ENCODE measurements at regions not wholly inside any gene's neighbourhood (a gene's known extent, or its start where the extent isn't known, plus 50 kb on each side); places are given as distances from the start of the nearest gene placed in this dataset.

DNA sequence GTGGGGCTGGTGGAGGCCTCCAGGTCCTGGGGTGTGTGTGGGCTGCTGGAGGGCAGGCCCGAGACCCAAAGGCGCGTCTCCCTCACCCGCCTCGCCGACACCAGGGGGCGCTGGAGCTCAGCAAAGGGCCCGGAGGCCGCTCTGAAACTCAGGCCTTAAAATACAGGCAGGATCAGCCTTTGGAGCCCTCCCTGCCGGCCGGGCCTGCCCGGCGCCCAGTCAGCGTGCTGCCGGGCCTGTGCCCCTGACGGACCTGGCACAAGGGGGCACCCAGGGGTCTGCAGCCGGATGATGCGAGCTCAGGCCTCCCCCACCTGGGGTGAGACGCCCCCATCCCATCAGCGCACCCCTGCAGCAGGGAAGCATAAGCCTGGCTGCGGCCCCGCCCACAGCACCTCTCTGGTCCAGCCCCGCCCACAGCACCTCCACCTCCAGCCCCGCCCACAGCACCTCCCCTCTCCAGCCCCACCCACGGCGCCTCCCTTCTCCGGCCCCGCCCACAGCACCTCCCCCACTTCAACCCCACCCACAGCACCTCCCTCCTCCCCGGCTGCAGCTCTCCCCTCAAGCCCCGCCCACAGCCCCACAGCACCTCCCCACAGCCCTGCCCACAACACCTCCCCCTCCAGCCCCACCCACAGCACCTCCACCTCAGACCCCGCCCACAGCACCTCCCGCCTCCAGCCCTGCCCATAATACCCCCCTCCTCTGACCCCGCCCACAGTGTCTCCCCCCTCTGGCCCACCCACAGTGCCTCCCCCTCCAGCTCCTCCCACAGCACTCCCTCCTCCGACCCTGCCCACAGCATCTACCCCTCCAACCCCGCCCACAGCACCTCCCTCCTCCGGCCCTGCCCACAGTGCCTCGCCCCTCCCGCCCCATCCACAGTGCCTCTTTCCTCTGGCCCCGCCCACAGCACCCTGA is 92.8 kb upstream of the OTOS start:
- Histone ChIP-seq H3K27me3 (ENCODE audit: control insufficient read depth, insufficient read depth, low read length) (no peaks in the 10 kb centered on the region), H3K9me3 (ENCODE audit: control insufficient read depth, insufficient read depth, low read length) (no peaks in the 10 kb centered on the region), H3K4me3 (ENCODE audit: low read length) (peak overlapping the region; percentile 74; the same call in 1 of the 2 replicates), H3K36me3 (ENCODE audit: control insufficient read depth, insufficient read depth, low read length) (no peaks in the 10 kb centered on the region), H3K4me1 (ENCODE audit: control insufficient read depth, insufficient read depth, low read length) (peaks cover 3% of the 10 kb centered on the region; the same call in 1 of the 2 replicates), H3K27ac (ENCODE audit: low read length) (no peak overlapping the region)
- peak; percentile 78 for DNase-seq (ENCODE audit: low read depth, low spot score)
- WGBS (ENCODE audit: insufficient coverage, insufficient read length): no CpG with 5 or more reads among the region's 39 CpGs

DNA sequence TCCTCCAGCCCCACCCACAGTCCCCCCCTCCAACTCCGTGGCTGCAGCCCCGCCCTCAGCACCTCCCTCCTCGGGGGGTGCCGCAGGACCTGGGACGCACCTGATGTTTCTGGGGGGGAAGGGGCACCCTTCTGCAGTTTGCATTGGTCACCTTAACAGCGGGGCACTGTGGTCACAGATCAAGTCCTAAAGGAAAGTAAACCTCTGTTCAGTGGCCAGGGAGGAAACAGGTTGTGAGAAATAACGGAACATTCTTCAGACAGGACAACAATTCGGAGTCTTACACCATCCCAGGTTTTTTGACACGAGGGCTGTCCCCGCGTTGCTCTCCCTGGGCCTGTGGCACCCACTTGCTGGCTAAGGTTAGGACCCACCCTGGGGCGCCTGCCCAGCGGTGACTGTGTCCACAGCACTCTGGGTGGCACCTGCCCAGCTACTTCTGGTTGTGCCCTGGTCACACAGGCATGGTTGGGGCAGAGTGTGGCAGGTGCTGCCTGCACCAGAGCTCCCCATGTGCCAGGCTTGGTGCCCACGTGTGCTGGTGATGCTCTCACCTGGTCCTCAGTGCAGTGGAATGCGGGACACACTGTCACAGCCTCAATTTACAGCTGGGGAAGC is 93.5 kb upstream of the OTOS start:
- Histone ChIP-seq H3K27ac (ENCODE audit: low read length) (no peak overlapping the region), H3K36me3 (ENCODE audit: control insufficient read depth, insufficient read depth, low read length) (no peaks in the 10 kb centered on the region), H3K4me1 (ENCODE audit: control insufficient read depth, insufficient read depth, low read length) (peaks cover 3% of the 10 kb centered on the region; the same call in 1 of the 2 replicates), H3K27me3 (ENCODE audit: control insufficient read depth, insufficient read depth, low read length) (no peaks in the 10 kb centered on the region), H3K4me3 (ENCODE audit: low read length) (peak overlapping the region; percentile 7; the same call in 1 of the 2 replicates), H3K9me3 (ENCODE audit: control insufficient read depth, insufficient read depth, low read length) (no peaks in the 10 kb centered on the region)
- no peak for DNase-seq (ENCODE audit: low read depth, low spot score)
- WGBS (ENCODE audit: insufficient coverage, insufficient read length): no CpG with 5 or more reads among the region's 15 CpGs

GRCh38 chr2:240234503-240234951 is 94.1 kb upstream of the OTOS start:
- H3K4me1 ChIP-seq (ENCODE audit: control insufficient read depth, insufficient read depth, low read length): peaks cover 3% of the 10 kb centered on the region; the same call in 1 of the 2 replicates

GRCh38 chr2:240235149-240235803 is 94.8 kb upstream of the OTOS start:
- H3K4me1 ChIP-seq (ENCODE audit: control insufficient read depth, insufficient read depth, low read length): peaks cover 3% of the 10 kb centered on the region; the same call in 1 of the 2 replicates
- WGBS (ENCODE audit: insufficient coverage, insufficient read length): no CpG with 5 or more reads among the region's 17 CpGs
- no peaks in the 10 kb centered on the region for H3K27me3 ChIP-seq (ENCODE audit: control insufficient read depth, insufficient read depth, low read length)
- H3K4me3 ChIP-seq (ENCODE audit: low read length): no peak overlapping the region
- no peak overlapping the region for H3K27ac ChIP-seq (ENCODE audit: low read length)
- no peaks in the 10 kb centered on the region for H3K36me3 ChIP-seq (ENCODE audit: control insufficient read depth, insufficient read depth, low read length)
- H3K9me3 ChIP-seq (ENCODE audit: control insufficient read depth, insufficient read depth, low read length): no peaks in the 10 kb centered on the region
- no peak for DNase-seq (ENCODE audit: low read depth, low spot score)

More at GRCh38 chr2:240234503-240234951, 94.1 kb upstream of the OTOS start:
- no CpG with 5 or more reads among the region's 8 CpGs for WGBS (ENCODE audit: insufficient coverage, insufficient read length)
- no peaks in the 10 kb centered on the region for H3K9me3 ChIP-seq (ENCODE audit: control insufficient read depth, insufficient read depth, low read length)
- H3K27me3 ChIP-seq (ENCODE audit: control insufficient read depth, insufficient read depth, low read length): no peaks in the 10 kb centered on the region
- H3K36me3 ChIP-seq (ENCODE audit: control insufficient read depth, insufficient read depth, low read length): no peaks in the 10 kb centered on the region
- H3K4me3 ChIP-seq (ENCODE audit: low read length): no peak overlapping the region
- DNase-seq (ENCODE audit: low read depth, low spot score): no peak
- H3K27ac ChIP-seq (ENCODE audit: low read length): no peak overlapping the region

DNA sequence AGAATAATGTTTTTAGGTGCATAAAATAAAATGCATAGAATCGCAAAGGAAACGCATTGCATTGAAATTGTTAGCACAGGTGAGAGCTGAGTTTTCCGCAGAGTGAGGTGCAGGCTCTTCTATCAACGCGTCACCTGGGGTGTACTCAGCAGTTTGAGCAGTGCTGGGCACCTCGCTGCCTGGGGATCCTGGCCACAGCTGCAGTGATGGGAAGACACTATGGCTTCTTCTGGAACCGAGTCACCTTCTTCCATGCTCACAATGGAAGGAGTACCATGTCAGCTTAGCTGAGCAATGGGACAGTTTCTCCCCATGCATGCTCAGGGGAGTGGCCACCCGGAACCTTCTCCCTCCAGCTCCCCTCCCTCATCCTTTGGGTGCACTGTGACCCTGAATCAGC is 95.4 kb upstream of the OTOS start:
- WGBS (ENCODE audit: insufficient coverage, insufficient read length): no CpG with 5 or more reads among the region's 8 CpGs

DNA sequence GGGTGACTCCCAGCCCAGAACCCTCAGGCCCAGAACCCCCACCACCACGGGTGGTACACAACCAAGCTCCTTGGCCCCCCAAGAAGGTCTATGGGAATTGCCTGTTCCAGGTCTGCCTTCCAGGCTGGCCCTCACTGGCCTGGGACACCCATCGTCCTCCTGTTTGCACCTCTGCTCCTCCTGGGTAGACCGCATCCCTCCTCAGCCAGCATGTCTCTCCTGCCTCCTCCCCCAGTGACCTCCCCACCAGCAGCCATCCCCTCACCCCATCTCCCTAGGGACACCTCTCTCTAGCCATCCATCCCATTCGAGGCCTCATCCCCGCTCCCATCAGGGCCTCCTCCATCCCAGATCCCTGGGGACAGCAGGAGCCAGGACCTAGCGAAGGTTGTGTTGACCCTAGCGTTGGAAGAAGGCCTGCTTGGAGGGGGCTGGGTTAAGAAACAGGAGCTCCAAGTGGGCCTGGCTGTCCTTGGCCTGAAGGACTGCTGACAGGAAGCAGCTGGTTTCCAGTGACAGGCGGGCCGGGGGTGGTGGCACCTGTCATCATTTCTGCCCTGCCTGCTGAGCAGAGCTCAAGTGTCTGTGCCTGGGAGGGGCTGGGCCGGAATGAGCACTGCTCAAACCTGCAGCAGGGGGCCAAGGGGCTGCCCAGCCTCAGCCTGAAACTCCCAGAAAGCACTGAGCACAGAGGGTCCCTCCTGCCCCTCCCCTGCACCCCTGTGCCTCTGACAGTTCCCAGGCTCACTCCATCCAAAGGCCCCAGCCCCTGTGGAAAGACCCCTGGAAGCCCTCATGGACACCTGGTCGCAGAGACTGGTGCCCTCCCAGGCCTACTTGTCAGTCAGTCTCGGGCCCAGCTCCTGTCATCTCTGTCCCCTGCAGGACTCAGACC is 96.0 kb upstream of the OTOS start:
- whole genome bisulfite sequencing (ENCODE audit: insufficient coverage, insufficient read length): no CpG with 5 or more reads among the region's 12 CpGs
- no peaks in the 10 kb centered on the region for H3K9me3 ChIP-seq (ENCODE audit: control insufficient read depth, insufficient read depth, low read length)
- peaks cover 3% of the 10 kb centered on the region; the same call in 1 of the 2 replicates for H3K4me1 ChIP-seq (ENCODE audit: control insufficient read depth, insufficient read depth, low read length)
- no peaks in the 10 kb centered on the region for H3K27me3 ChIP-seq (ENCODE audit: control insufficient read depth, insufficient read depth, low read length)
- no peak overlapping the region for H3K27ac ChIP-seq (ENCODE audit: low read length)
- H3K4me3 ChIP-seq (ENCODE audit: low read length): no peak overlapping the region
- H3K36me3 ChIP-seq (ENCODE audit: control insufficient read depth, insufficient read depth, low read length): no peaks in the 10 kb centered on the region
- no peak for DNase-seq (ENCODE audit: low read depth, low spot score)

More for the DNA sequence above, 95.4 kb upstream of the OTOS start:
- H3K27me3 ChIP-seq (ENCODE audit: control insufficient read depth, insufficient read depth, low read length): no peaks in the 10 kb centered on the region
- no peak overlapping the region for H3K27ac ChIP-seq (ENCODE audit: low read length)
- no peak overlapping the region for H3K4me3 ChIP-seq (ENCODE audit: low read length)
- no peaks in the 10 kb centered on the region for H3K36me3 ChIP-seq (ENCODE audit: control insufficient read depth, insufficient read depth, low read length)
- no peak for DNase-seq (ENCODE audit: low read depth, low spot score)
- H3K9me3 ChIP-seq (ENCODE audit: control insufficient read depth, insufficient read depth, low read length): no peaks in the 10 kb centered on the region
- H3K4me1 ChIP-seq (ENCODE audit: control insufficient read depth, insufficient read depth, low read length): peaks cover 3% of the 10 kb centered on the region; the same call in 1 of the 2 replicates

DNA sequence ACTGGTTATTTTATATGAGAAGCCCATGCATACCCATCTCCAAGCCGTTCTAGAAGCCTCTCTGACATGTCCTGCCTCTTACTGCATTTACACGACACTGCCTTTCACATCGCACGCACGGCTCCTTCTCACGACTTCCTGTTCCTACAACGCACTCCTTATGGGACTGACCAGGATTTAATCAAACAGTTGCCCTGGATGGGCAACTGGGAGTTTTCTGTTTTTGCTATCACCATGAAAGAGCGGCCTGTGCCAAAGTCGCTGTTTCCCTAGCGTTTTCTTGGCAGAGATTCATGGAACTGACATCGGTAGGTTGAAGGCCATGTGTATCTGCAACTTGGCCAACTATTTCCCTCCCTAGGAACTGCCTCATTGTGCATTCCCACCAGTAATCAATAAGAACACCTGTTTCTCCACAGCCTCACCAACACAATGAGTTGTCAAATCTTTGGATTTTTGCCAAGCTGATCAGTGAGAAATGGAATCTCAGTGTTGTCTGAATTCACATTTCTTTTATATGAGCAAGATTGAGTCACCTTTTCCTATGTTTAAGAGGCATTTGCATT is 97.2 kb upstream of the OTOS start:
- H3K36me3 ChIP-seq (ENCODE audit: control insufficient read depth, insufficient read depth, low read length): no peaks in the 10 kb centered on the region
- no CpG with 5 or more reads among the region's 11 CpGs for WGBS (ENCODE audit: insufficient coverage, insufficient read length)
- no peaks in the 10 kb centered on the region for H3K9me3 ChIP-seq (ENCODE audit: control insufficient read depth, insufficient read depth, low read length)
- H3K27me3 ChIP-seq (ENCODE audit: control insufficient read depth, insufficient read depth, low read length): no peaks in the 10 kb centered on the region
- H3K4me1 ChIP-seq (ENCODE audit: control insufficient read depth, insufficient read depth, low read length): peaks cover 3% of the 10 kb centered on the region; the same call in 1 of the 2 replicates
- no peak overlapping the region for H3K27ac ChIP-seq (ENCODE audit: low read length)
- H3K4me3 ChIP-seq (ENCODE audit: low read length): no peak overlapping the region
- DNase-seq (ENCODE audit: low read depth, low spot score): no peak

DNA sequence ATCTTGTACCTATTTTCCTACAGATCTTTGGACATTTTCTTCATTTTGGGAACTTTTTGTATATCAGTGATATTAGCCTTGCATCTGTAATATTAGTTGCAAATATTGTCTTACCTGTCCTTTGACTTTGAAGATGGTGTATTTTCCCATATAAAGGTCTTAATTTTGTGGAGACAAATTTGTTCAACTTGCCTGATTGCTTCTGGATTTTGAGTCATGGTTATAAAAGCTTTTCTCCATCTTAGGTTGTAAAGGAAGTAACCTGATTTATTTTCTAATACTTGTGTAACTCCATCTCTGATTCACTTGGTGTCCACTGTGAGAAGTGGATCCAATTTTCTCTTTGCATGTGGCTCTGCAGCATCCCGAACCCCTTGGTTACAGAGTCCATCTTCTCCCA is 97.7 kb upstream of the OTOS start:
- no peaks in the 10 kb centered on the region for H3K9me3 ChIP-seq (ENCODE audit: control insufficient read depth, insufficient read depth, low read length)
- no peak overlapping the region for H3K4me3 ChIP-seq (ENCODE audit: low read length)
- no peaks in the 10 kb centered on the region for H3K27me3 ChIP-seq (ENCODE audit: control insufficient read depth, insufficient read depth, low read length)
- WGBS (ENCODE audit: insufficient coverage, insufficient read length): no CpG with 5 or more reads among the region's 1 CpG
- H3K4me1 ChIP-seq (ENCODE audit: control insufficient read depth, insufficient read depth, low read length): peaks cover 3% of the 10 kb centered on the region; the same call in 1 of the 2 replicates
- H3K36me3 ChIP-seq (ENCODE audit: control insufficient read depth, insufficient read depth, low read length): no peaks in the 10 kb centered on the region
- H3K27ac ChIP-seq (ENCODE audit: low read length): no peak overlapping the region
- no peak for DNase-seq (ENCODE audit: low read depth, low spot score)

GRCh38 chr2:240238786-240239185 is 98.3 kb upstream of the OTOS start:
- WGBS (ENCODE audit: insufficient coverage, insufficient read length): no CpG with 5 or more reads among the region's 1 CpG
- no peak overlapping the region for H3K4me3 ChIP-seq (ENCODE audit: low read length)
- peaks cover 3% of the 10 kb centered on the region; the same call in 1 of the 2 replicates for H3K4me1 ChIP-seq (ENCODE audit: control insufficient read depth, insufficient read depth, low read length)

More at GRCh38 chr2:240238786-240239185, 98.3 kb upstream of the OTOS start:
- Histone ChIP-seq H3K27ac (ENCODE audit: low read length) (no peak overlapping the region), H3K27me3 (ENCODE audit: control insufficient read depth, insufficient read depth, low read length) (no peaks in the 10 kb centered on the region), H3K9me3 (ENCODE audit: control insufficient read depth, insufficient read depth, low read length) (no peaks in the 10 kb centered on the region), H3K36me3 (ENCODE audit: control insufficient read depth, insufficient read depth, low read length) (no peaks in the 10 kb centered on the region)
- DNase-seq (ENCODE audit: low read depth, low spot score): no peak

All from iPS DF 6.9 (cell line).